Stomach (tissue), 8 donors: ENCODE measurements at regions not wholly inside any gene's neighbourhood (a gene's known extent, or its start where the extent isn't known, plus 50 kb on each side); places are given as distances from the start of the nearest gene placed in this dataset.
"Not testable (repeated sequence)": the region's sequence is repeated elsewhere in the genome, so short reads cannot be mapped to it uniquely, and the experiment has no call there.

Experiments used
- DNase-seq, 2 donors: peaks; one replicate each; pipeline versions ENCODE4 v3.0.0 to v3.0.0-alpha.2; 2013 to 2019
- H3K27ac ChIP-seq, 5 donors: fragments of 200-600 bp in 4 of 5; sonication (generic) in 4 of 5; one replicate each; pipeline ENCODE4 v1.5.1; 2013 to 2019; ENCODE audit warnings: mild to moderate bottlenecking in 1 of 5, moderate library complexity in 1 of 5
- H3K27me3 ChIP-seq, 3 donors: fragments of 200-600 bp; sonication (generic); one replicate each; pipeline ENCODE4 v1.5.1; 2017 to 2019; ENCODE audit warnings: mixed run types in 1 of 3
- H3K36me3 ChIP-seq, 4 donors: fragments of 200-600 bp; sonication (generic); 1 replicate in 3 of 4; 2 replicates in 1 of 4; pipeline ENCODE4 v1.5.1; 2016 to 2019
- H3K4me1 ChIP-seq, 4 donors: fragments of 200-600 bp; sonication (generic); one replicate each; pipeline ENCODE4 v1.5.1; 2016 to 2019
- H3K4me3 ChIP-seq, 4 donors: fragments of 200-600 bp; sonication (generic) in 3 of 4; one replicate each; pipeline ENCODE4 v1.5.1; 2016 to 2019; ENCODE audit warnings: mild to moderate bottlenecking in 1 of 4
- H3K9me3 ChIP-seq, 4 donors: fragments of 200-600 bp; sonication (generic); one replicate each; pipeline ENCODE4 v1.5.1; 2016 to 2019
- EP300 ChIP-seq: sonication (generic); formaldehyde crosslinking; IDR thresholded peaks from one replicate; pipeline ENCODE4 v1.6.1; 2017; ENCODE audit warnings: antibody characterized with exemption
- POLR2A ChIP-seq, 4 donors: fragments of 450-650 bp; IDR thresholded peaks; one replicate each; pipeline ENCODE4 v1.6.1; 2016; ENCODE audit warnings: antibody characterized with exemption in 4 of 4, control low read depth in 2 of 4, mild to moderate bottlenecking in 1 of 4, moderate library complexity in 1 of 4
- POLR2AphosphoS5 ChIP-seq, 3 donors: sonication (generic); formaldehyde crosslinking; IDR thresholded peaks; one replicate each; pipeline ENCODE4 v1.6.1; 2016; ENCODE audit warnings: antibody characterized with exemption in 3 of 3
- WGBS, 5 donors: extraction: QIAGEN DNeasy Blood & Tissue Kit in 3 of 5; methylation state at CpG; one replicate each; pipeline versions ENCODE4 v1.1.5 to v1.1.7; 2013 to 2018; 5-methylcytosine and 5-hydroxymethylcytosine counted together
- intact Hi-C: fragments of 100-400 bp; cut with DNase I; formaldehyde crosslinking; loops from one replicate; pipeline ENCODE4 v1.15.1; 2023; ENCODE audit warnings: low total_unique reads
- TF ChIP-seq, protein P1 (sequence below), 7 experiments: fragments of 450-650 bp in 4 of 7; fragments of 200-600 bp in 3 of 7; sonication (generic) in 3 of 7; IDR thresholded peaks; one replicate each; pipeline ENCODE4 v1.5.1; 2016 to 2019; ENCODE audit warnings: antibody characterized with exemption in 7 of 7, control low read depth in 2 of 7, mild to moderate bottlenecking in 1 of 7
- donor health status: healthy with polysubstance abuse.
- donor health status: Bipolar disorder and iron deficiency.
- donor health status: healthy.

DNA sequence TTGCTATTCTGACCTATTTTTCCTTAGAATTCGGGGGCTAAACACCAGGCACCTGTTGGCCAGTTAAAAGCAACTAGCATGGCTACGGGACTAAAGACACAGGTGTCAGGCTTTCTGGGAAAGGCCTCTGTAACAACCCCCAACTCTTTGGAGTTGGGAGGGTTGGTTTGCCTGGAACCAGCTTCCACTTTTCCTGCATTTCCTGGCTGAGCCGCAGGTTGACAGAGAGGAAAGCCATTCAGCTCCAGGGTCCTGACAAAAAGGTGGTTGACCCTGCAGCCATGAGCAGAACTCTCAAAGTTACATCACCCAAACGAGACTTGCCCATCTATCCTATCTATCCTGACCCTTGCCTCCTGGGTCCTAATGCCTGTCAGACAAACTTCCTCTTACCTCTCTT, 375.4 kb upstream of the SFSWAP start:
- WGBS, 5 donors: 50 to 75% (median 56%) methylated on average over 4 of the region's 4 CpGs
- Histone ChIP-seq H3K4me1 (no peaks in the 10 kb centered on the region), H3K9me3 (no peaks in the 10 kb centered on the region), H3K4me3 (no peak overlapping the region), H3K27me3 (peaks cover 0 to 6% (median 0%) of the 10 kb centered on the region in 3 donors), H3K27ac (no peak overlapping the region), H3K36me3 (no peaks in the 10 kb centered on the region)
- intact Hi-C loops: no loop called here
- TF ChIP-seq POLR2A (IDR thresholded peaks at IDR 0.05) (no peak), POLR2AphosphoS5 (IDR thresholded peaks at IDR 0.05) (no peak), EP300 (no peak)
- TF ChIP-seq, protein P1, sequence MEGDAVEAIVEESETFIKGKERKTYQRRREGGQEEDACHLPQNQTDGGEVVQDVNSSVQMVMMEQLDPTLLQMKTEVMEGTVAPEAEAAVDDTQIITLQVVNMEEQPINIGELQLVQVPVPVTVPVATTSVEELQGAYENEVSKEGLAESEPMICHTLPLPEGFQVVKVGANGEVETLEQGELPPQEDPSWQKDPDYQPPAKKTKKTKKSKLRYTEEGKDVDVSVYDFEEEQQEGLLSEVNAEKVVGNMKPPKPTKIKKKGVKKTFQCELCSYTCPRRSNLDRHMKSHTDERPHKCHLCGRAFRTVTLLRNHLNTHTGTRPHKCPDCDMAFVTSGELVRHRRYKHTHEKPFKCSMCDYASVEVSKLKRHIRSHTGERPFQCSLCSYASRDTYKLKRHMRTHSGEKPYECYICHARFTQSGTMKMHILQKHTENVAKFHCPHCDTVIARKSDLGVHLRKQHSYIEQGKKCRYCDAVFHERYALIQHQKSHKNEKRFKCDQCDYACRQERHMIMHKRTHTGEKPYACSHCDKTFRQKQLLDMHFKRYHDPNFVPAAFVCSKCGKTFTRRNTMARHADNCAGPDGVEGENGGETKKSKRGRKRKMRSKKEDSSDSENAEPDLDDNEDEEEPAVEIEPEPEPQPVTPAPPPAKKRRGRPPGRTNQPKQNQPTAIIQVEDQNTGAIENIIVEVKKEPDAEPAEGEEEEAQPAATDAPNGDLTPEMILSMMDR (IDR thresholded peaks at IDR 0.05): no peak
- DNase-seq: no peak

DNA sequence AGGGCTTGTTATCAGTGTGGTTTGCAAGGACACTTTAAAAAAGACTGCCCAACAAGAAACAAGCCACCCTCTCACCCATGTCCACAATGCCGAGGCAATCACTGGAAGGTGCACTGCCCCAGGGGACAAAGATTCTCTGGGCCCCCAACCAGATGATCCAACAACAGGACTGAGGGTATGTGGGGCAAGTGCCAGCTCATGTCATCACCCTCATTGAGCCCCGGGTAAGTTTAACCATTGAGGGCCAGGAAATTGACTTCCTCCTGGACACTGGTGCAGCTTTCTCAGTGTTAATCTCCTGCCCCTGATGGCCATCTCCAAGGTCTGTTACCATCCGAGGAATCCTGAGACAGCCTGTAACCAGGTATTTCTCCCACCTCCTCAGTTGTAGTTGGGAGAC, 373.0 kb upstream of the SFSWAP start:
- intact Hi-C loops, H3K9me3 ChIP-seq, H3K27ac ChIP-seq, H3K4me1 ChIP-seq, H3K36me3 ChIP-seq, H3K27me3 ChIP-seq, H3K4me3 ChIP-seq, DNase-seq: not testable (repeated sequence)
- WGBS, 5 donors: 54 to 81% (median 65%) methylated on average over 3 of the region's 3 CpGs

DNA sequence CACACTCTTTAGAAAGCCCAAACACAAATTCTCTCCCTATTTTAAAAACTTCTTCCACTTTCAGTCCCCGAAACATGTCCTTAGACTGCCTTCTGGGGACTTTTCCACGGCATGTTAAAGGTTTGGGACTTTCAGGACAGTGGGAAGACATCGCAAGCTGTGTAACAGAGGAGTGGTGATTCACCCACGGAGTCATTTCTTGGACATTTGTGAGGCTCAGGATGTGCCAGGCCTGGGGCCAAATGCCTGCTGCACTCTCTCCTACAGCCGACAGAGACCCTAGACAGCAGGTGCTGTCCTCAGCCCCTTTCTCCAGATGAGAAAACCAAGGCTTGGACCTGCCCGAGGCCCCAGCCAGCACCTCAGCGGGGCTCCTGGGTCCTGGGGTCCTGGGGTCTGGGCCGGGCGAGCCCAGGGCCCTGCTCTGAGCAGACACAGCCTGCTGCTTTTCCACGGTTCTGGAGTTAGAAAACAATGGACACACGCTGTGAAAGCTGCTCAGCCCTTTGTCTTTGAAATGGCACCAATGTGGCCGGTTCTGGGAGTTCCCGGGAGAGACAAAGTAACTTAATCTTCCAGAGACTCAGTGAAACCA, 370.2 kb upstream of the SFSWAP start:
- peaks cover 0 to 12% (median 0%) of the 10 kb centered on the region in 3 donors for H3K27me3 ChIP-seq
- no peak overlapping the region for H3K27ac ChIP-seq
- H3K36me3 ChIP-seq: no peaks in the 10 kb centered on the region
- intact Hi-C loops: no loop called here
- no peaks in the 10 kb centered on the region for H3K4me1 ChIP-seq
- no peak for DNase-seq
- TF ChIP-seq POLR2A (IDR thresholded peaks at IDR 0.05) (no peak), EP300 (no peak), POLR2AphosphoS5 (IDR thresholded peaks at IDR 0.05) (no peak)
- TF ChIP-seq, protein P1 (IDR thresholded peaks at IDR 0.05): no peak
- no peak overlapping the region for H3K4me3 ChIP-seq
- WGBS, 5 donors: 66 to 76% (median 71%) methylated on average over 12 to 13 of the region's 13 CpGs
- H3K9me3 ChIP-seq: no peaks in the 10 kb centered on the region

DNA sequence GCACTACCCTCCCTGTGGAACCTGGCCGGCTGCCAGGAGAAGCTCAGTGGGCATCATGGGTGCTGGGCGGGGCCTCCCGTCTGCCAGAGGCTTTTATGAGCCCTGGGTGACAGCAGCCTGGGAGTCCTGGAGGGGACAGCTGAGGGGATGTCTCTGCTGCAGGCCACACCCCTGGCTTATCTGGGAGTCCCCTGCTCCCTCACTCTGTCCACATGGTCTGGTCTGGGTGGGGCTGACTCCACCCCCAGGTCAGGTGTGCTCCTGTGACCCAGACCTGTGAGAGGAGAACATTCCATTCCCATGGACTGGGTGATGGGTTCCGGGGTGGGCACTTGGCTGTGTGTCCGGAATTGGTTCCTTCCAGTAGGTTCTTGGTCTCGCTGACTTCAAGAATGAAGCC, 369.3 kb upstream of the SFSWAP start:
- 56 to 64% (median 63%) methylated on average over 3 to 6 of the region's 6 CpGs for WGBS, 5 donors
- H3K4me1 ChIP-seq, H3K4me3 ChIP-seq, H3K27ac ChIP-seq, H3K36me3 ChIP-seq, intact Hi-C loops, H3K9me3 ChIP-seq, DNase-seq: not testable (repeated sequence)
- H3K27me3 ChIP-seq: peaks cover 0 to 21% (median 0%) of the 10 kb centered on the region in 3 donors

DNA sequence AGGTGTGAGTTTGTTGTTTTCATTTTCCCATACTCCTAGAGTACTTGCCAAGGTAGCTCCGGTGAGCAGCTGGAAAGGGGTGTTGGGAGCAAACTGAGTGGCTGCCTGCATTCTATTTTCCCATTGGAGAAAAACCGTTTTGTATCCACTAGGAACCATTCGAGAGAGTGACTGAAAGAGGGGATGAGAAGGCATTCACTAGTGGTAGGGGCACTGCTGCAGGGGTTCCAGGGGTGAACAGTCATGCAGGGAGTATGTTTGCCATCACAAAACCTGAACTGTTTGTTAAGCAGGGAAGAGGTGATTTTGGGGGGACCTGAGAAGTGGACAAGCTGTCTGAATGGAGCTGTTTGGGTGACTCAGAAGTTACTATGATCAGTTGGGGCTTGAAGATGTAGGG, 367.5 kb upstream of the SFSWAP start:
- H3K27ac ChIP-seq, intact Hi-C loops: not testable (repeated sequence)
- 71 to 83% (median 77%) methylated on average over 3 of the region's 3 CpGs for WGBS, 5 donors

DNA sequence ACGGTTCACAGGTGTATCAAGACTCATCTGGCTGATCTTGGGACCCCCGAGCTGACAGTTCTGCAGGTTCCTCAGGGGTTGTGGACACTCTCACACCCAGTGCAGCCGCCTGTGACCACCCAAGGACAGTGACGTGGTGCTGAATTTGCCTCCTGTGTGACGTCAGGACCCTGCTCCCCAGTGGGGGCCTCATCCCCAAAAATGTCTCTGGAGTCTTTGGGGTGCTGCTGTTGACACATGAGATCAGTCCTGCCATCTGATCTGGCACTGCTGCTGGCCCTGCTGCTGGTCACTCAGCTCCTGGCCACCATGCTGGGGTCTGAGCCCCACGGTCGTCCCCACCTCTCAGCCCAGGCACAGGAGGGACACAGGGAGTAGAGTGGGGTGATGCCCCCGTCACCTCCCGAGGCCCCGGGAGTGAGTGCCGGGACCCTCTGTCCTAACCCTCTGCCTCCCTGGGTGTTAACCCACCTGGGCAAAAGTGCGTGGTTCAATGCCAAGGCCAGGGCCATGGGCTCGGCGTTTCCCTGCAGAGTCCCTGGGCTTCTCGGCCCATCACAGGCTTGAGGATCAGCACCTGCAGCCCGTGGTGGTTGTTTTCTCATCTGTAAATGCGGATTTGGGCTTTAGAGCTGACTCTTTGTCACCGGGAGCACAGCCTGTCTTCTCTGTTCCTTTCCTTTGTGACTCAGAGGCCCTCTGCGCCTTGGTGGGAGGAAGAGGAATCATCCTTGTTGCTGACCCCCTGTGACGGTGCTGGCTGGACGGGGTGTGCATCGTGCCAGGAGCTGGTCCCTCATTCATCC, 366.0 kb upstream of the SFSWAP start:
- H3K36me3 ChIP-seq, H3K4me1 ChIP-seq, H3K4me3 ChIP-seq, DNase-seq, H3K9me3 ChIP-seq, H3K27ac ChIP-seq, intact Hi-C loops: not testable (repeated sequence)
- H3K27me3 ChIP-seq: peaks cover 4 to 46% (median 7%) of the 10 kb centered on the region in 3 donors
- 58 to 73% (median 72%) methylated on average over 16 to 22 of the region's 22 CpGs for WGBS, 5 donors

More for the DNA sequence above, 367.5 kb upstream of the SFSWAP start:
- not testable (repeated sequence) for H3K9me3 ChIP-seq, H3K4me1 ChIP-seq, H3K4me3 ChIP-seq, H3K36me3 ChIP-seq, DNase-seq
- peaks cover 0 to 32% (median 4%) of the 10 kb centered on the region in 3 donors for H3K27me3 ChIP-seq
